GM12891 (cell line): ENCODE measurements at regions not wholly inside any gene's neighbourhood (a gene's known extent, or its start where the extent isn't known, plus 50 kb on each side); places are given as distances from the start of the nearest gene placed in this dataset.
"Not testable (repeated sequence)": the region's sequence is repeated elsewhere in the genome, so short reads cannot be mapped to it uniquely, and the experiment has no call there.

Experiments used
- DNase-seq: peaks from one replicate; pipeline ENCODE4 v3.0.0; 2011; ENCODE audit warnings: low spot score; ENCODE audit not compliant: insufficient read length
- FAIRE-seq: peaks from 2 replicates; lab custom pipeline; 2011; peaks lifted over from hg19 to GRCh38; lab: Jason Lieb, UNC
- PAX5 ChIP-seq: IDR thresholded peaks from 2 replicates; pipeline ENCODE4 v1.6.1; 2011; ENCODE audit warnings: low read length, moderate library complexity, mild to moderate bottlenecking; ENCODE audit not compliant: insufficient read depth, severe bottlenecking
- POLR2A ChIP-seq: IDR thresholded peaks from 2 replicates; pipeline ENCODE4 v1.6.1; 2011; ENCODE audit warnings: low read depth, low read length, control low read depth
- POLR2AphosphoS5 ChIP-seq: IDR thresholded peaks from 2 replicates; pipeline ENCODE4 v1.6.1; 2011; ENCODE audit warnings: low read depth, low read length, control low read depth
- POU2F2 ChIP-seq: IDR thresholded peaks from 2 replicates; pipeline ENCODE4 v1.6.1; 2011; ENCODE audit warnings: low read depth, mild to moderate bottlenecking, control low read depth, low read length, moderate library complexity
- SPI1 ChIP-seq: IDR thresholded peaks from 2 replicates; pipeline ENCODE4 v1.6.1; 2011; ENCODE audit warnings: low read depth, low read length, control low read depth
- TAF1 ChIP-seq: IDR thresholded peaks from 2 replicates; pipeline ENCODE4 v1.6.1; 2011; ENCODE audit warnings: low read depth, low read length, control low read depth

DNA sequence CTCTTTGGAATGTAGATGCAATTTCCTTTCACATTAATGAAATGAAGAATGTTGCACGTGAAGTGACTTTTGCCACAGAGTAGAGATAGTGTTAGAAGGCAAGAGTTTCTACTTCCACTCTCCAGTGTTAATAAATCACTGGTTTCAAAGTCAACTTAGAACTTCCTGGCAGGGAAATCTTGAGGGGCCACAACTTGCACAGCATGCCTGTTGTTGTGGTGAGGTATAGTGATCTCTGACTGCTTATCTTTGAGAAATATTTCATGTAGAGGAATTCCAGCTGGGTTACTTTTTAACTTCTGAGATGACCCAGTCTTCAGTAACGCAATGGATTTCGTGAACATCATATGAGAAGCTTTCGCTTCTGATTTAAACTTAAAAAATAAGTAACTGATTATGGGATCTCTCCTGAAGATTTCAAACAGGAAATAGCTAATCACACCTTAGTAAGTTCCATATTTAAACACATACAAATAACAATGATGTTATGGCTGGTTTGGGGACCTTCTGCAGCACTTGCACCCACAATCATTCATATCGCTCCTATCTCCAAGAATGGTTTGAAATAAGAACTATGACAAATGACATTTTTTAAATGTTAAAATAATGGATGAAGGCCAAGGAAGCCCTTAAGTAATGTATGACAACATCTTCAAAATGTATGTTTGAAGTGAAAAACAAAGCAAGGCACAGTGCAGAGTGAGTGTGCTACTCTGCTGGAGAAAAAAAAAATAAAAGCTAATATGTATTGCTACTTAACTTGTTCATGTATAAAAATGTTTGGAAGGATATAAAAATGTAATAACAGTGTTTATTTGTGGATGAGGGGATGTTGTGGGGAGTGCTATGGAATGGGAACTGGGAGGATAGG lies 726.5 kb upstream of the NECTIN3 start:
- TF ChIP-seq PAX5 (no peak), SPI1 (no peak), POLR2A (no peak), POLR2AphosphoS5 (no peak), TAF1 (no peak), POU2F2 (no peak)
- FAIRE-seq (no peak), DNase-seq (no peak)

DNA sequence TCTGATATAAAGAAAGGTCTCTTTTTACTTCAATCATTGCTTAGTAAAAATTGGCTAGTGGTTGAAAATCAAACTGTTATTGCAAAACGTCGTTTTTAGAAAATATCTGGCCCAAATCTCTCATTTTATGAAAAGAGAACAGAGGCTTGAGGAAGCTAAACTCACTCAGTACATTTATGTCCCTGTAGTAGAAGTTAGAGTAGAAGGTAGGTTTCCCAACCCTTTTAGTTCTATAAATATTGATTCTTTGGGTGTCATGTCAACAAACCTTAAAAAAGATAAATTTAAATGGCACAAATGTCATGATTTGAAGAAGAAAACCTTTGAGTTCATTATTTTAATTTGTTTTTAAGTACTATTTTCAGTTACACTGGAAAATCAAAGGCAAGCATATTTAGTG lies 722.3 kb upstream of the NECTIN3 start:
- no peak for FAIRE-seq

DNA sequence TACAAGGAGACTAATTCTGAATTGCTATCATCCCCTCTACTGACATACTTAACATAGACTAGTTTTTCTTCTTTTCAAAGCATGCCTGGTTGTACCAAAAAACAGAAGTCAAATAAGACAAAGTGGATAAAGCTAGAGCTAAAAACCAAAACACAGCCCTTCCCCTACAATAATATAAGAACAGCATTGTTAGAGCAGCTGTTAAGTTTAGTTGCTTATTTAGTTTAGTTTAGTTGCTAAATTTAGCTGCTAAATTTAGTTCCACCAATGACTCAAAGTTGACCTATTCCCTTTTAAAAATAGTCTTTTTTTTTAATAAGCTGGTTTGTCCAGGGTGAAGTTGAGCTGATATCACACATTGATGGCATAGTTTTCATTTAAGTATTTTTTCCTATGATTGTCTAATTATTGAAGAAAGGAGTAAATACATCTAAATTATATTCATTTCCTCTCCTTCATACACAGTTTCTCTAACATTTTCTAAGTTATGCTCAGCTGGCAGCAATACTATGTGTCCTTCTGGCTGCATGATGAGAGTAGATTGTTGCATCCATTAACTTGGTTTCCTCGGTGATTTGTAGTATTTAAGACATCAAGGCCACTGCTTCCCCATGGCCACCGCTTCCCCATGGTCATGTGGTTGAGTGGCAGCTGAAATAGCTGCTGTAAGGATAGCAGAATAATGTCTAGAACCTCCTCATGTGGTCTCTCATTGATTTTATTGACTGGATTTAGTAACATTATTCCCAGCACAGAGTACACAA lies 718.6 kb upstream of the NECTIN3 start:
- TF ChIP-seq POLR2A = no peak
- TF ChIP-seq TAF1 = no peak
- no peak for TF ChIP-seq POLR2AphosphoS5
- TF ChIP-seq POU2F2 = no peak
- TF ChIP-seq PAX5 = no peak
- no peak for TF ChIP-seq SPI1

More for the DNA sequence above, 722.3 kb upstream of the NECTIN3 start:
- DNase-seq = no peak
- TF ChIP-seq POU2F2 (no peak), PAX5 (no peak), POLR2AphosphoS5 (no peak), POLR2A (no peak)

DNA sequence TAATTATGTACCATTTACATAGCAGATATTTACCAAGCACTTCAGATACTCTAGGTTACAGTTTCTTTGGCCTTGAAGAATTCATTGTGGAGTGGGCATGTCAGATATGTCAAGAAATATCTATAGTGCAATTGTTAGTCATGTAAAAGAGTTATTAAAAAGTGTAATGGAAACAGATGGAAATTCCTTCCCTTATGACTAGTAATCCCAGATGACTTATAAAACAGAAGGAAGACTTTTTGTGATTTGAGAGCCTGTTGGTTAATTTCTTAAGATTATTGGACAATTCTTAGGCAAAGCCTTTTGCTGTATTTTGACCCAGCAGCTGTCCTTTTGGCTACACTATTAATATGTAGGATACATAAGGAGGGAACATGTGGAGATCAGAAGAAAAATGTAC lies 708.9 kb upstream of the NECTIN3 start:
- DNase-seq = no peak

More for the DNA sequence above, 718.6 kb upstream of the NECTIN3 start:
- FAIRE-seq = no peak
- DNase-seq = no peak

DNA sequence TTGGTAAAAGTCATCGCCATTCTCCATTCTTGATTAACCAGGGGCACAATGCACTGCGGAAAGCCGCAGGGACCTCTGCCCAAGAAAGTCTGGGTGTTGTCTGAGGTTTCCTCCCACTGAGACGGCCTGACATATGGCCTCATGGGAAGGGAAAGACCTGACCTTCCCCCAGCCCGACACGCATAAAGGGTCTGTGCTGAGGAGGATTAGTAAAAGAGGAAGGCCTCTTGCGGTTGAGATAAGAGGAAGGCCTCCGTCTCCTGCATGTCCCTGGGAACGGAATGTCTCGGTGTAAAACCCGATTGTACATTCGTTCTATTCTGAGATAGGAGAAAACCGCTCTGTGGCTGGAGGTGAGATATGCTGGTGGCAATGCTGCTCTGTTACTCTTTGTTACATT lies 704.3 kb upstream of the NECTIN3 start:
- not testable (repeated sequence) for DNase-seq, FAIRE-seq

More for the DNA sequence above, 708.9 kb upstream of the NECTIN3 start:
- TF ChIP-seq TAF1 (no peak), POU2F2 (no peak), PAX5 (no peak), POLR2AphosphoS5 (no peak), POLR2A (no peak), SPI1 (no peak)
- no peak for FAIRE-seq

DNA sequence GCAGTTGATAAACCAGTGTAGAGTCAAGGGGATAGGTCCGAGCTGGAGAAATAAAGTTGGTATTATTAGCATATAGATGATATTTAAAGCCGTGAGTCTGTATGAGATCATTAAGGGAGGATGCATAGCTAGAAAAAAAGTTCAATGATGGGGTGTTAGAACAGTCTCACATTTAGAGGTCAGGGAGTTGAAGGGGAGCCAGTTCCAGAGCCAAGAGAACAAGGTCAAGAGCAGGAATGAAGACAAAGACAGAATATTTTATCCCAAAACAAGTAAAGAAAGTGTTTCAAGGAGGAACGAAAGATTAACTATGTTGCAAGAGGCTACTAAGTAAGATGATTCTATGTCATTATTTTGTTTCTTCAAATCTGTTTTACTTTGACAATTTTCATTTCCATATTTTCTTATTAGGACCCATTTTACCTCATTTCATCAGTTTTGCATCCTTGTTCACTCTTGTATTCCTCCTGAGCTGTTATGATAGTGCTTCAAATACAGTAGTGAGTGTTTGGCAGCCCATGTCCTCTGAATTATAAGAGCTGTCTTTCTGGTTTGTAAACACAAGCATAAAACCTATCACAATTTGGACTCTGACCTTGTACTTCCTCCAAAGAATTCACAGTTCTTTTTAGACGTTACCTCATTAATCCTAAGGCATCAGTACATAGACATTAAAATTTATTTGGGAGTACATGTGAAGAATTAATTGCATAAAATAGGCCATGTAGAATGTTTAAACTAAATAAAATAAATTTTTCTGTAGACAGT lies 695.7 kb upstream of the NECTIN3 start:
- no peak for TF ChIP-seq TAF1
- no peak for TF ChIP-seq POU2F2
- no peak for TF ChIP-seq POLR2AphosphoS5
- TF ChIP-seq SPI1 = no peak
- TF ChIP-seq POLR2A = no peak
- TF ChIP-seq PAX5 = no peak
- DNase-seq (no peak), FAIRE-seq (no peak)

DNA sequence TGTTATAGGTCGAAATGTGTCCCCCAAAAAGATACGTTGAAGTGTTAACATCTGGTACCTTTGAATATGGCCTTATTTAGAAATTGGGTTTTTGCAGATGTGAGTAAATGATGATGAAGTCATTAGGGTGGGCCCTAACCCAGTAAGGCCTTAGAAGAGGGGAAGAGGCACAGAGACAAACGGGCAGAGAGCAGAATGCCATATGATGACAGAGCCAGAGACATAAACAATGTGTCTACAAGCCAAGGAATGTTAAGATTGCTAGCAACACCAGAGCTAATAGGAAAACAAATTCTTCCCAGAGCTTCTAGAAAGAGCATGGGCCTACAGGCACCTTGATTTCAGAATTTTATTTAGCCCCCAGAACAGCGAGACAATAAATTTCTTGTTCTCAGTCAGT lies 693.1 kb upstream of the NECTIN3 start:
- no peak for DNase-seq

DNA sequence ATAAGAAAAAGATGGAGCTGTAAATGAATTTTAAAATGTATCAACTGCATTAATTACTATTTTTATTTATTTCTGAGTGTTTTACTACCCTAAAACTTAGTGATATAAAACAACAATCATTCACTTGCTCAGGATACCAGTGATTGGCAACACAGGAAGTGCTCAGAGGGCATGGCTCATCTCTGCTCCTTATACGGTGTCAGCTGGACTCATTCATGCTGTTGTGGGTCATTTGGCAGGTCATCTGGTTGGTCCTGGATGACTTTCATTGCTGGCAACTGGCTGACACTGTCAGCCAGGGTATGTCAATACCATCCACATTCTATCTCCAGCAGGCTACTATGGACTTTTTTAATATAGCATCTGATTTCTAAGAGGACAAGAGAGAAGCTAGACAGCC lies 689.6 kb upstream of the NECTIN3 start:
- DNase-seq = no peak
- no peak for FAIRE-seq
- TF ChIP-seq TAF1 = no peak
- no peak for TF ChIP-seq POU2F2
- no peak for TF ChIP-seq SPI1
- TF ChIP-seq PAX5 = no peak
- no peak for TF ChIP-seq POLR2A
- TF ChIP-seq POLR2AphosphoS5 = no peak

More for the DNA sequence above, 693.1 kb upstream of the NECTIN3 start:
- FAIRE-seq = no peak
- TF ChIP-seq POU2F2 = no peak
- TF ChIP-seq PAX5 = no peak
- no peak for TF ChIP-seq SPI1
- TF ChIP-seq POLR2A = no peak
- no peak for TF ChIP-seq TAF1
- no peak for TF ChIP-seq POLR2AphosphoS5

DNA sequence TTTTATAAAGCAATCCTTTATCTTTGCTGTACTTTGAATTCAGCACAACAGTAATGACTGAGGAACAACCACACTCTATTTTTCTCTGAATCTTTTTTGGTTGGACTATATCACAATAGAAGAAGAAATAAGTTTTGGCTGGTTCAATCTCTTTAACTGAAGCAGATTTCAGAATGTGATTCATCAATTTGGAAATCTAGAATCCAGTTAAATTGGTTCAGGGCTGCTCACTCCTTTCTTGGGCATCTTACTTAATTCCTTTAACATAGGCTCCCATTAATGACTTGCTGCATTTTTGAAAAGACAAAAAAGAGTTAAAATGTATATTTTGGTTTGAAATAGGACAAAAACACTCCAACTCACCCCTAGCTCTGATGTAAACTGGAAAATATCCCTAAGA lies 688.3 kb upstream of the NECTIN3 start:
- DNase-seq (no peak), FAIRE-seq (no peak)
- TF ChIP-seq PAX5 = no peak
- TF ChIP-seq POLR2A = no peak
- no peak for TF ChIP-seq POLR2AphosphoS5
- no peak for TF ChIP-seq POU2F2
- no peak for TF ChIP-seq SPI1
- TF ChIP-seq TAF1 = no peak
